GM19397 (cell line): ENCODE measurements at regions not wholly inside any gene's neighbourhood (a gene's known extent, or its start where the extent isn't known, plus 50 kb on each side); places are given as distances from the start of the nearest gene placed in this dataset.
"Not testable (repeated sequence)": the region's sequence is repeated elsewhere in the genome, so short reads cannot be mapped to it uniquely, and the experiment has no call there.

ENCODE experiments used
- ATAC-seq: cut with Tn5 transposase; IDR thresholded peaks from one replicate; pipeline ENCODE4 v1.9.1; 2021; ENCODE audit warnings: mild to moderate bottlenecking, moderate library complexity; ENCODE audit not compliant: unreplicated experiment

DNA sequence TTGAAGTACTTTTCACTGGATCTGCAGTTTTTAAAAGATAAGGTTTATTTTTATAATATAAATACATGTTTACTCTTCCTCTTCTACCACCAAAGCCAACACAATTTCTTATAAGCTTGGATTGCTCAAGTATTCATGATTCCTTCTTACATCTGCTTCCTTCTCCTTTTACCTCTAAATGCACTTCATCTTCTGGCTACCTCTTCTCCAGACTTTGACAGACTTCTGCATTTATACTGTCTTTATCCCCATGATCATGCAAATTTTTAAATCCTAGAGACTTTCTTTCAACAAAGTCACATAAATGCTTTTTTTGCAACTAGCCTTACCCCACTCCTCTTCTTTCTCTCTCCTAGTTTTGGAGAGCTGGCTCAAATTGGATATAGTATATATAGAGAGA, 142.9 kb downstream of the TFAP2B start:
- no peak for ATAC-seq

- no peak for ATAC-seq
These were observed 143.6 kb downstream of the TFAP2B start for GRCh38 chr6:50962213-50962759.

DNA sequence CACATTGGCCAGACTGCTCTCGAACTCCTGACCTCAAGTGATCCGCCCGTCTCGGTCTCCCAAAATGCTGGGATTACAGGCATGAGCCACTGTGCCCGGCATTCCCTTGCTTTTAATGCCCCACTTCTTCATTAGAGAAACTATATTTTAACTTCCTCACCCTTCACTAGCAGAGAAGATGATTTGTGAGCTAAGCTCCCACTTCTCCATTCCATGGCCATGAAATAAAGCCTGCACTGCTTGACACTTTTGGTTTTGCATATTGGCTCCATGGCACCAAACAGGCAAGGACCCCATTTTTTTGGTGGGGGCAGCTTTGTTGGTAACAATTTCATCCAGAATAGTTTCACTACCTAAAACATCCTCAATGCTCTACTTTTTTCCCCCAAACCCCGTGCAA, 145.3 kb downstream of the TFAP2B start:
- ATAC-seq = no peak

DNA sequence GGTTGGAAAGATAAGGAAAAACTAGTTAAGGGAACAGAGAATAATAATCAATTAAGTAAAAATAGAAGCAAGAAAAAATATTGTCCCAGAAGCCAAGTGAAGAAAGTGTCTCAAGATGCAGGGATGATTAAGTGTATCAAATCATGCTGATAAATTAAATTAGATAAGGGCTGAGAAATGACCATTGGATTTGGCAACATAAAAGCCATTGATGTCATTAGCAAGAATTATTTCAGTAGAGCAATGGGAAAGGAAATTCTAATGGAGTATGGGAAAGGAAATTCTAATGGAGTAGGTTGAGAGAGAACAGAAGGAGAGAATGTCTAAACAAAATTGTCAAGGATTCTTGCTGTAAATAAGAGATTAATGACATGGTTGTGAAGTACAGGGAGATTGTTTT, 146.8 kb downstream of the TFAP2B start:
- no peak for ATAC-seq

DNA sequence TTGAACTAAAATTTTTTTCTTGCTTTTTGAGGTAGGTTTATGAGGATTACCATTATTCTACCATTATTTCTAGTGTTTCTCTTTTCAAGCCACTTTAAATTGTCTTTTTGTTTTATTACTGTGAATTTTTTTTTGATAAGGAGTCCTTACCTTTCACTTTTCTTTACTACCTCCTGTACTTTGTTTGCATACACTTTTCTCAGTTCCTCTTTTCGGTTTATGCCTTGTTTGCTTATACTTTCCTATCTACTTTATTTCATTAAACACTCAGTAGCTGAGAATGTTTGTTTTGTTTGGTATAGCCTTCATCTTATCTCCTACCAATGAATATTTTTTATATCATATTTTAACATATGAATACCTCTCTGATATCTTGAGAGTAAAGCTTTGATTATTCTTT, 147.9 kb downstream of the TFAP2B start:
- peak; percentile 83 for ATAC-seq

- no peak for ATAC-seq
These were observed 148.3 kb downstream of the TFAP2B start for GRCh38 chr6:50966986-50967385.

DNA sequence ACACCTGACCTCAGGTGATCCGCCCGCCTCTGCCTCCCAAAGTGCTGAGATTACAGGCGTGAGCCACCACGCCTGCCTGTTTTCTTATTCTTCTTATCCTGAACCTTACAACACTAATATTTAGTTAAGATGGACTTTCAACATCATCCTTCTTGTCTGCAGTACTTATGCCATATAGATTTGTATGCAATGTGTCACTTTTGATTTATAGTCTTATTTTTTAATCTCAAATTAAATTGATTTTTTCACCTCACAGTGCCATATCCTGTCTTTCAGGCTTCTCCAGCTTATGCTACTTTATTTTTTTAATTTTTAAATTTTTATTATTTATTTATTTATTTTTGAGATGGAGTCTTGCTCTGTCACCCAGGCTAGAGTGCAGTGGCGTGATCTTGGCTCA, 149.6 kb downstream of the TFAP2B start:
- ATAC-seq = not testable (repeated sequence)

DNA sequence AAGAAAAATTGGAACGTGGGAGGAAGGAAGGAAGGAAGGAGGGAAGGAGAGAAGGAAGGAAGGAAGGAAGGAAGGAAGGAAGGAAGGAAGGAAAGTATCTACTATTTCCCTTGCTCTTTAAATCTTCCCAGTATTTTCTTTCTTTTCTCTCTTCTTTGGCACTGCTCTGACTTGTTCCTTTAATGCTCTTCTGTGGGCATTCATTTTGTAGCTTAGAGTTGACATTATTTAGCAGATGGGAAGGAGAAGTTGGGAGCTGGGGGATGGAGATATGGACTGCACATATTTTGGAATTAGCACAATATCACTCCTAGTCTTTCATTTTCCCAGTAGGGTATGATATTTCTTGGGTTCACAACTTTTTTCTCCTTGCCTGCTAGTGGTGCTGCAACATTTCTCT, 152.2 kb downstream of the TFAP2B start:
- ATAC-seq = no peak

- no peak for ATAC-seq
These were observed 154.8 kb downstream of the TFAP2B start for GRCh38 chr6:50973464-50973863.

DNA sequence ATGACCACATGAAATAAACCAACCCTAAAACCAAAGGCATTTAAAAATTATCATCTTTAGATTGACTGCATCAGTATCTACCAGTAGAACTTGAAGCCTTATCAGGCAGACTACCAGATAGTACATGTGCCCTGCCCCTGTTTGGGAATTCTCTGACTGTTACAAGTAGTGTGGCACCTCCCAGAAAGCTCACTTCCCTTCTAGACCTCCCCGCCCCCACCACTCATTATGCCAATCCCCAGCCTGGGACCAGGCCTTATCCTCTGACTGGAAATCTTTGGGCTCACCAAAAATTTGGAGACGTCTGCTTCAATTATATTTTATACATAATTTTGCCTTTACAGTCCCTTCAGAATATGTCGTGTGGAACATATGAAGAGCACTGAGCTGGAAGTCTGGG, 155.6 kb downstream of the TFAP2B start:
- no peak for ATAC-seq

GRCh38 chr6:50975216-50975615, 156.5 kb downstream of the TFAP2B start:
- ATAC-seq = no peak

DNA sequence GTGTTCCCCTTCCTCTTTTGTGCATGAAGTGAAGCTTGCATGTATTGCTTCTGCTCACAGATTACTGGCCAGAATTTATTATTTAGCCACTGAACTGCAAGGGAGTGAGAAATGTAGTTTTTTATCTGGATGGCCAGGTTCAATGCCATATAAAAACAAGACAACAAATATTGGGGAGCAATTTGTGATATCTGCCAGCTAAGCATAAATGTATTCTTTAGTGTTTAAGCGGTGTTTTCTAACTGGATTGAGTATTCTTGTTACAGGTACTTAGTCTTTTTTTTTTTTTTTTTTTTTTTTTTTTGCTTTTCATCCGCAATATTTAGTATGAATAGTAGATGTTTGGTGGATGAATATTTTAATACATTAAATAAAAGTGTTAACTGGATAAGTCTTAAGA, 158.2 kb downstream of the TFAP2B start:
- no peak for ATAC-seq

GRCh38 chr6:50977796-50978195, 159.1 kb downstream of the TFAP2B start:
- ATAC-seq = no peak

DNA sequence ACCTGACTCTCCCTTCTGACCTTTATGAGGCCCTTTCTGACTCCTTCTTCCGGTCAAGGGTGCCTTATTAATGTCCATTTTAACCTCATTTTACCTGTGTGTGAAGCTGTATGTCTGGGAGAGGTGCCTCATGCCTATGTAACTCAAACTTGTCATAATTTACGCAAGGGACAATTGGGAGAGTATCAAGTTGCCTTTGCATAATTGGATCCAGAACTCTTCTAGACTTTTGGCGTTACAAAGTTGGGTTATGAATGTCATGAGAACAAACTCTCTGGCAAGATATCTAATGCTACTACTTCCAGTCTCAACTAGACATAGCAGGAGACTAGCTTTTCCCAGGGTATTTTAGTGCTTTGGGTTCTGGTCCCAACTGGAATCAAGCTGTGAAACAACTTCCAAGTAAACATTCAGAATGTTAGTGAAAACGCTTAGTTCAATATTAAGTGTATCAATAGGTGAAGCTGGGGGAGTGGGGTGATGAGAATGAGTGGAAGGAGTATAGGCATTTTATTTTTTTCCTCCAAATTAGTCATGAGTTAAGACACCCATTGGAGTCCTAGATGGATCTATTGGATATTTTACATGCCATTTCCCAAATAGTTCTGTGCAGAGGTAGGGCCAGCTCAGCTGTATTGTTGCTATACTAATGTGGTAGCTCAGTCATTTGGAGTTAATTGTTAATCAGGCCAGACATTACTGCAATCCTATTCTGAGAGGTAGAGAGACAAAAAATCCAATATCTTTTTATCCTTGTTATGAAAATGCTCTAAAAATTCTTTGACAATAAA, 159.9 kb downstream of the TFAP2B start:
- no peak for ATAC-seq

DNA sequence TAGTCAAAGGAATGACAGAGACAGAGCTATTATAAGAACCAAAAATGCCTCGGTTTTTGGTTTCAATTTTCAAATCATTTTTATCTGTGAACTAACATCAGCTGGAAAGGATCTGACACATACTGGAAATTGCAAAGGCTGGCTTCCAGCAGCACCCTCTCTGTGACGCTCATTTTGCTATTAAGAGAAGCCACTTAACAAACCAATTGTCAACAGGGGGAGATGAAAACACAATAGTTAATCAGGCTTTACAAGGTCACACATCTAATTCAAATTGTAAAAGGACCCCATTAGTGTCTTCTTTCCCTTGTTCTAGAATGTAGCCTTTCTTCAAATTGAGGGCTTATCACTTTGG, 160.5 kb downstream of the TFAP2B start:
- ATAC-seq = no peak

DNA sequence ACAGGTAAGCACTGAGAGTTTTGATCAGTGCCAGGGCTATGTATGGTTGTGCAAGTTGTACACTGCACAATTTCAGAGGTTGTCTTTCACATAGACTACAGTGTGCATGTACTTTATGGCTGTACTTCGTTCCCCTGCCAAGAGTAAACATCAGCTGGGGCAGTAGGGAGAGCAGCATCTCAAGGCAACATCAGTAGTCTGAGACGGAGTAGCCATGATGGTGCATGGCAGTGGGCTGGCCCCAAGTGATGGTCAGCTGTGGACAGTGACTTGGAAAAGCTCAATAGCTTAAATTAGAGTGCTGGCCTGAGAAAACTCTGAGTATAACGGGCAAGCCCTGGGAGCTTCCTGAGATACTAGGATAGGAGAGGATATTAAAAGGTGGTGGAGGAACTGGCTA, 165.5 kb downstream of the TFAP2B start:
- ATAC-seq = no peak

GRCh38 chr6:50986319-50986718, 167.6 kb downstream of the TFAP2B start:
- no peak for ATAC-seq

GRCh38 chr6:50989123-50989522, 170.5 kb downstream of the TFAP2B start:
- no peak for ATAC-seq

DNA sequence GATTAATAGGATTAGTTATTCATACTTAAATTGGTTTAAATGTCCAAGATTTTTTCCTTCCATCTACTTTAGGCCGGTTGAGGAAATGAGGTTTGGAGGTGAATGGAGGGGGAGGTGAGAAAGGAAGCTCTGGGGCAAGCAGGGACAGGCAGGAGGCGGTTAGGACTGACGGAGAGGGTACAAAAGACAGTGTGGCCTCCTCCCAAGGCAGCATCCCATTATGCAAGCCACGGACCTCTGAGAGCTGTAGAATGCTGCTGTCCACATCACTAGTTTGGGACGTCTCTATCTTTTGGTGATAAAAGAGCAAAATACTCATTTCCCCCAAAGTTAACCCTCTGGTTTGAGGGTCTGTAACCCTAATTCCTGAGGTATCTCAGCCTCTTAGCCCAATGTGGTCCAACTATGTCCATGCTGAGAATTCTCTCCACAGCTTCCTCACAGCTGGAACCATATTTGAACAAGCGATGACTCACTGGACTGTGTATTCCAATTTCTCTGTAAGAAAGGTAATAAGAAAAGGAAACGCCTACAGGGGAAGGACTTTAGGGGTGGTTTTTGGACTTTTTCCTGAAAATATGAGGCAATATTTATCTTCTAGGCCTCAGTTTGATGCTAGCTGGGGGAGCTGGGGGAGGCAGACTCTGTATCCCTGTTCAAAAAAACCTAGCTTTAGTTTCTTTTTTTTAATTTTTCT, 172.2 kb downstream of the TFAP2B start:
- no peak for ATAC-seq

DNA sequence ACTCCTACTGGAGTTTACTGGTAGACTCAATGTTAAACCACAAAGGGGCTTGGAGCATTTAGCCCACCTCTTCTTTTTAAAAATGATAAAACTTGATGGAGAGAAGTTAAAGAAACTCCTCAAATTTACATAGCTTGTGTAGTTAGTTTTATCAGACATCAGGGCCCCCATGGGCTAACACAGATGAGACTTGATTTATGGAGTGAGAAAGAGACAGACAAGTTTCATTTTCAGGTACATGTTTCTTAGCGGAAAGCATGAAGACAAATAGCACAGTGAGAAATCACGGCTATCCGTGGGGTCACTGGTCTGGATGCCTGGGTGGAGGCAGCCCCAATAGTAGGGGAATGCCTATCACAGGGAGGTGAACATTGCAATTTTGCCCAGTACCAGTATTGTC, 173.6 kb downstream of the TFAP2B start:
- ATAC-seq = no peak

GRCh38 chr6:50992704-50993625, 174.3 kb downstream of the TFAP2B start:
- ATAC-seq = no peak
